IMR-90 (cell line): ENCODE measurements at regions not wholly inside any gene's neighbourhood (a gene's known extent, or its start where the extent isn't known, plus 50 kb on each side); places are given as distances from the start of the nearest gene placed in this dataset.
A peak's percentile ranks its signal among the peaks of the same experiment; 100 is the strongest.

Source experiments
- ATAC-seq: fragments of 200-7000 bp; cut with Tn5 transposase; 2 replicates; pipeline ENCODE4 v1.9.1; 2020; ENCODE audit warnings: low read depth, mild to moderate bottlenecking, moderate library complexity
- BruUV-seq: library from RNA; stranded (reverse); fragments of 400-500 nt; replicated peaks from 2 replicates; lab custom pipeline; 2021; lab: Mats Ljungman, UMichigan
- CTCF ChIA-PET: fragments of 300-600 bp; formaldehyde crosslinking; extraction: SDS; loops from one replicate; lab custom pipeline; 2021; ENCODE audit warnings: antibody characterized with exemption; lab: Yijun Ruan, JAX
- POLR2A ChIA-PET: fragments of 300-600 bp; sonication (Branson Sonifier 250); formaldehyde crosslinking; loops from one replicate; lab custom pipeline; 2022; ENCODE audit warnings: antibody characterized with exemption; ENCODE audit not compliant: unreplicated experiment; lab: Charles Lee
- DNase-seq: peaks from one replicate; pipeline ENCODE4 v3.0.0; 2013
- H2AFZ ChIP-seq: replicated peaks from 2 replicates; pipeline ENCODE3; 2013; ENCODE audit warnings: low read length, mild to moderate bottlenecking; ENCODE audit not compliant: poor library complexity
- H2AK5ac ChIP-seq: 2 replicates; pipeline ENCODE4 v1.6.1; 2013; ENCODE audit warnings: low read depth, low read length, inconsistent platforms
- H2AK9ac ChIP-seq: replicated peaks from 2 replicates; pipeline ENCODE3; 2013; ENCODE audit warnings: mild to moderate bottlenecking, low read depth, low read length, moderate library complexity; ENCODE audit not compliant: poor library complexity
- H2BK120ac ChIP-seq: 2 replicates; pipeline ENCODE4 v1.6.1; 2013; ENCODE audit warnings: low read depth, low read length, inconsistent platforms
- H2BK15ac ChIP-seq: 3 replicates; pipeline ENCODE4 v1.6.1; 2013; ENCODE audit warnings: low read depth, low read length, inconsistent platforms
- H2BK20ac ChIP-seq: 2 replicates; pipeline ENCODE4 v1.6.1; 2013; ENCODE audit warnings: low read depth, mild to moderate bottlenecking, inconsistent platforms, low read length, moderate library complexity
- H2BK5ac ChIP-seq: 2 replicates; pipeline ENCODE4 v1.6.1; 2013; ENCODE audit warnings: mild to moderate bottlenecking, low read depth, low read length, inconsistent platforms; ENCODE audit not compliant: poor library complexity, severe bottlenecking
- H3K14ac ChIP-seq: replicated peaks from 2 replicates; pipeline ENCODE4 v1.6.1; 2013; ENCODE audit warnings: low read depth, low read length, inconsistent platforms
- H3K18ac ChIP-seq: 2 replicates; pipeline ENCODE4 v1.6.1; 2013; ENCODE audit warnings: low read depth, low read length, control low read depth
- H3K23ac ChIP-seq: 2 replicates; pipeline ENCODE4 v1.6.1; 2013; ENCODE audit warnings: low read depth, low read length, inconsistent platforms
- H3K27ac ChIP-seq: 2 replicates; pipeline ENCODE4 v1.5.1; 2013; ENCODE audit warnings: mild to moderate bottlenecking, control low read depth, low read length; ENCODE audit not compliant: insufficient read depth
- H3K27me3 ChIP-seq: 2 replicates; pipeline ENCODE4 v1.6.1; 2013; ENCODE audit warnings: low read length; ENCODE audit not compliant: control insufficient read depth, insufficient read depth
- H3K36me3 ChIP-seq: 2 replicates; pipeline ENCODE4 v1.6.1; 2013; ENCODE audit warnings: low read length, mixed read lengths; ENCODE audit not compliant: control insufficient read depth, insufficient read depth
- H3K4ac ChIP-seq: 2 replicates; pipeline ENCODE4 v1.6.1; 2013; ENCODE audit warnings: low read depth, low read length, inconsistent platforms
- H3K4me1 ChIP-seq: 2 replicates; pipeline ENCODE4 v1.6.1; 2013; ENCODE audit warnings: low read length, mixed read lengths; ENCODE audit not compliant: control insufficient read depth, insufficient read depth
- H3K4me2 ChIP-seq: 2 replicates; pipeline ENCODE4 v1.6.1; 2013; ENCODE audit warnings: low read depth, mild to moderate bottlenecking, control low read depth, low read length, moderate library complexity
- H3K4me3 ChIP-seq: 2 replicates; pipeline ENCODE4 v1.5.1; 2013; ENCODE audit warnings: low read depth, mild to moderate bottlenecking, control low read depth, low read length, moderate library complexity; ENCODE audit not compliant: insufficient read depth
- H3K56ac ChIP-seq: 2 replicates; pipeline ENCODE4 v1.6.1; 2013; ENCODE audit warnings: low read length, inconsistent platforms; ENCODE audit not compliant: insufficient read depth; ENCODE audit errors: extremely low read depth
- H3K79me1 ChIP-seq, 2 experiments: 2 replicates each; pipeline ENCODE4 v1.6.1; 2013; ENCODE audit warnings: low read length in 2 of 2, inconsistent platforms in 1 of 2, low read depth in 1 of 2
- H3K9ac ChIP-seq: 2 replicates; pipeline ENCODE4 v1.6.1; 2013; ENCODE audit warnings: low read depth, low read length, control low read depth
- H3K9me1 ChIP-seq: 2 replicates; pipeline ENCODE4 v1.6.1; 2013; ENCODE audit warnings: low read length, inconsistent platforms; ENCODE audit not compliant: insufficient read depth
- H3K9me3 ChIP-seq: 2 replicates; pipeline ENCODE4 v1.6.1; 2013; ENCODE audit warnings: low read length; ENCODE audit not compliant: control insufficient read depth, insufficient read depth
- H4K20me1 ChIP-seq: 2 replicates; pipeline ENCODE4 v1.6.1; 2013; ENCODE audit warnings: low read length, inconsistent platforms; ENCODE audit not compliant: insufficient read depth
- H4K5ac ChIP-seq: 2 replicates; pipeline ENCODE4 v1.6.1; 2013; ENCODE audit warnings: mild to moderate bottlenecking, low read depth, low read length, control low read depth
- H4K8ac ChIP-seq, 2 experiments: 2 replicates each; pipeline ENCODE4 v1.6.1; 2013; ENCODE audit warnings: low read depth in 2 of 2, low read length in 2 of 2, control low read depth in 1 of 2, inconsistent platforms in 1 of 2
- H4K91ac ChIP-seq: 2 replicates; pipeline ENCODE4 v1.6.1; 2013; ENCODE audit warnings: low read depth, low read length, inconsistent platforms; ENCODE audit not compliant: insufficient read depth
- BHLHE40 ChIP-seq: fragments of 150-350 bp; IDR thresholded peaks from 2 replicates; pipeline ENCODE4 v1.6.1; 2016; ENCODE audit warnings: mild to moderate bottlenecking, low read depth, low read length
- CEBPB ChIP-seq: IDR thresholded peaks from 2 replicates; pipeline ENCODE4 v1.6.1; 2012; ENCODE audit warnings: low read depth, low read length, improper control_type of control experiment
- CHD1 ChIP-seq: IDR thresholded peaks from 2 replicates; pipeline ENCODE4 v1.6.1; 2012; ENCODE audit warnings: low read depth, low read length, improper control_type of control experiment
- ELK1 ChIP-seq: fragments of 150-350 bp; IDR thresholded peaks from 2 replicates; pipeline ENCODE4 v1.6.1; 2016; ENCODE audit warnings: low read depth, mild to moderate bottlenecking, low read length, moderate library complexity, borderline replicate concordance
- FOS ChIP-seq: fragments of 150-350 bp; IDR thresholded peaks from 2 replicates; pipeline ENCODE4 v1.6.1; 2016; ENCODE audit warnings: low read depth, low read length
- MAFK ChIP-seq: IDR thresholded peaks from 2 replicates; pipeline ENCODE4 v1.6.1; 2012; ENCODE audit warnings: low read depth, low read length, improper control_type of control experiment
- MAZ ChIP-seq: IDR thresholded peaks from 2 replicates; pipeline ENCODE4 v1.6.1; 2012; ENCODE audit warnings: low read depth, mild to moderate bottlenecking, low read length, improper control_type of control experiment, moderate library complexity, borderline replicate concordance
- MXI1 ChIP-seq: IDR thresholded peaks from 2 replicates; pipeline ENCODE4 v1.6.1; 2012; ENCODE audit warnings: low read depth, mild to moderate bottlenecking, low read length, moderate library complexity, borderline replicate concordance
- POLR2A ChIP-seq: IDR thresholded peaks from 2 replicates; pipeline ENCODE4 v1.6.1; 2012; ENCODE audit warnings: mild to moderate bottlenecking, low read depth, low read length
- RCOR1 ChIP-seq: IDR thresholded peaks from 2 replicates; pipeline ENCODE4 v1.6.1; 2012; ENCODE audit warnings: mild to moderate bottlenecking, low read length, improper control_type of control experiment; ENCODE audit not compliant: insufficient replicate concordance
- RFX5 ChIP-seq: IDR thresholded peaks from 2 replicates; pipeline ENCODE4 v1.8.0; 2012; ENCODE audit warnings: low read depth, mild to moderate bottlenecking, low read length, moderate library complexity
- SMC3 ChIP-seq: fragments of 150-350 bp; IDR thresholded peaks from 2 replicates; pipeline ENCODE4 v1.6.1; 2016; ENCODE audit warnings: low read depth, mild to moderate bottlenecking, antibody characterized with exemption, low read length, moderate library complexity
- WGBS, 2 experiments: methylation state at CpG; one replicate each; pipeline versions ENCODE4 v1.1.5 to v1.1.7; 2013; ENCODE audit warnings: missing lambda C conversion rate in 2 of 2; ENCODE audit not compliant: insufficient read length in 1 of 2; ENCODE audit errors: extremely low coverage in 2 of 2; 5-methylcytosine and 5-hydroxymethylcytosine counted together
- dilution Hi-C: fragments of 300-500 bp; cut with HindIII; formaldehyde crosslinking; loops from one replicate; pipeline ENCODE4 v1.14.3; 2018; ENCODE audit warnings: low sequenced_read_pairs; ENCODE audit not compliant: unreplicated experiment
- in situ Hi-C: fragments of 300-500 bp; cut with MboI; formaldehyde crosslinking; loops from 3 replicates; pipeline ENCODE4 v1.14.3; 2019; ENCODE audit warnings: low sequenced_read_pairs, inconsistent platforms, mixed read lengths
- intact Hi-C: fragments of 100-400 bp; cut with micrococcal nuclease; formaldehyde crosslinking; loops from 2 replicates; pipeline ENCODE4 v1.10.0; 2022

GRCh38 chr20:4554346-4554745 lies 131.9 kb upstream of the PRNP start:
- Histone ChIP-seq H4K8ac (peak overlapping the region; percentile 22 to 76; a peak in 2 of 4 replicates), H2BK120ac (peak overlapping the region; percentile 98), H2BK15ac (peak overlapping the region; percentile 69; the same call in 2 of the 3 replicates), H3K18ac (peak overlapping the region; percentile 24; the same call in 1 of the 2 replicates), H3K79me1 (no peaks in the 10 kb centered on the region), H4K5ac (peak overlapping the region; percentile 12; the same call in 1 of the 2 replicates), H2BK20ac (peak overlapping the region; percentile 99), H3K56ac (no peak overlapping the region), H3K4me1 (peaks cover 5% of the 10 kb centered on the region; the same call in 1 of the 2 replicates), H4K20me1 (no peaks in the 10 kb centered on the region), H3K14ac (peak overlapping the region; percentile 58), H3K27ac (no peak overlapping the region), H3K4ac (peak overlapping the region; percentile 73), H2AK5ac (peak overlapping the region; percentile 90), H3K9me1 (peaks cover 5% of the 10 kb centered on the region), H3K9ac (no peak overlapping the region), H3K4me3 (no peak overlapping the region), H3K23ac (peak overlapping the region; percentile 39; the same call in 1 of the 2 replicates), H4K91ac (peak overlapping the region; percentile 79), H3K4me2 (no peak overlapping the region), H3K9me3 (no peaks in the 10 kb centered on the region), H2BK5ac (peak overlapping the region; percentile 24), H3K27me3 (no peaks in the 10 kb centered on the region), H2AFZ (no peak overlapping the region), H3K36me3 (no peaks in the 10 kb centered on the region), H2AK9ac (no peak overlapping the region)
- ATAC-seq (no peak), DNase-seq (no peak)
- intact Hi-C loops, result no loop called here
- no CpG with 5 or more reads among the region's 6 CpGs for WGBS, 2 experiments
- TF ChIP-seq ELK1 (no peak), POLR2A (no peak), RFX5 (no peak), FOS (no peak), SMC3 (no peak), RCOR1 (no peak), MAZ (no peak), BHLHE40 (no peak), MXI1 (no peak), MAFK (no peak), CEBPB (no peak), CHD1 (no peak)
- POLR2A ChIA-PET, result no interaction called here
- dilution Hi-C loops, result no loop called here
- in situ Hi-C loops, result no loop called here
- no TSS peak for BruUV-seq
- CTCF ChIA-PET, result no interaction called here
